GM12872 (cell line): ENCODE measurements at regions not wholly inside any gene's neighbourhood (a gene's known extent, or its start where the extent isn't known, plus 50 kb on each side); places are given as distances from the start of the nearest gene placed in this dataset.

Source experiments
- TF ChIP-seq, protein P1 (sequence below): IDR thresholded peaks from 3 replicates; pipeline ENCODE4 v1.5.1; 2011; ENCODE audit warnings: low read depth, mild to moderate bottlenecking, low read length, moderate library complexity; ENCODE audit not compliant: insufficient read depth

DNA sequence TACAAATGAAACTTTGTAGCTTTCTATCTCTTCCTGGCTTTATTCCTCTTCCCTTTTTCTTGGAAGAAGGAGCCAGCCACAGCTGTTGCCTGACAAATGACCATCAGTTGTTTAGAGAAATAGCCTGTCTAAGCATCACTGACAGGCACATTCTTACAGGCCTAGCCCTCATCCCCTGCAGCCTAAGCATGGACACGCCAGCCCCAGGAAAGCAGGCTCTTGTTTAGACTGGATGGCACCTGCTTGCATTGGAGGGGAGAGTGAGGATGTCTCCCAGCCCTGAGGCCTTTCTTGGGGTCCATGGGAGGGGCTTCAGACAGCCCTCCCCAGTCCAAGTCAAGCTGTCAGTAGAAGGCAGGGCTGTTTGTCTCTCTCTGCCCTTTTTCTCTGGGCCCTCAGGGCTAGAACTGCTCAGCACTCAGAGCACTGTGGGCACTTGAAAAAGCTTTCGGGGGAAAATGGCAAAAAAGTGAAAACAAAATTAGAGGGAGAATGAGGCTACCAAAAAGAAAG, 282.5 kb upstream of the PLXNA2 start:
- TF ChIP-seq, protein P1, sequence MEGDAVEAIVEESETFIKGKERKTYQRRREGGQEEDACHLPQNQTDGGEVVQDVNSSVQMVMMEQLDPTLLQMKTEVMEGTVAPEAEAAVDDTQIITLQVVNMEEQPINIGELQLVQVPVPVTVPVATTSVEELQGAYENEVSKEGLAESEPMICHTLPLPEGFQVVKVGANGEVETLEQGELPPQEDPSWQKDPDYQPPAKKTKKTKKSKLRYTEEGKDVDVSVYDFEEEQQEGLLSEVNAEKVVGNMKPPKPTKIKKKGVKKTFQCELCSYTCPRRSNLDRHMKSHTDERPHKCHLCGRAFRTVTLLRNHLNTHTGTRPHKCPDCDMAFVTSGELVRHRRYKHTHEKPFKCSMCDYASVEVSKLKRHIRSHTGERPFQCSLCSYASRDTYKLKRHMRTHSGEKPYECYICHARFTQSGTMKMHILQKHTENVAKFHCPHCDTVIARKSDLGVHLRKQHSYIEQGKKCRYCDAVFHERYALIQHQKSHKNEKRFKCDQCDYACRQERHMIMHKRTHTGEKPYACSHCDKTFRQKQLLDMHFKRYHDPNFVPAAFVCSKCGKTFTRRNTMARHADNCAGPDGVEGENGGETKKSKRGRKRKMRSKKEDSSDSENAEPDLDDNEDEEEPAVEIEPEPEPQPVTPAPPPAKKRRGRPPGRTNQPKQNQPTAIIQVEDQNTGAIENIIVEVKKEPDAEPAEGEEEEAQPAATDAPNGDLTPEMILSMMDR, result no peak

DNA sequence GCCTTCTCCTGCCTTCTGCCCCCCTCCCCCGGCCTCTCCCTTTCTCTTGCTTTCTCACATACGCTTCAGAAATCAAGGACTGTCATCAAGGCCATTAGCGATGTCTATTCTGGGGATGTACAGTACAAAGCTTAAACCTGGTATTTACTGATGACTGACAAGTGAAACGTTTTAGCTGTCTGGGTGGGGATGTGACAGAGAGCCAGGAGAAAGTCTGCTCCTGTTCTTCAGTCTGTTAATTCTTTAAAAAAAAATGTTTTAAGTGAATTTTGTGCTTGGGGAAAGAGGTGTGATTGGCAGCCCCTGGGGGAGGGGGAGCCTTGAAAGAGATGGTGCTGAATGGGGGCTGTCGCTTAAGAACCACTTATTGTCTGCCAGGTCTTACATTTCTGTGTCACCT, 283.0 kb upstream of the PLXNA2 start:
- TF ChIP-seq, protein P1, result no peak

DNA sequence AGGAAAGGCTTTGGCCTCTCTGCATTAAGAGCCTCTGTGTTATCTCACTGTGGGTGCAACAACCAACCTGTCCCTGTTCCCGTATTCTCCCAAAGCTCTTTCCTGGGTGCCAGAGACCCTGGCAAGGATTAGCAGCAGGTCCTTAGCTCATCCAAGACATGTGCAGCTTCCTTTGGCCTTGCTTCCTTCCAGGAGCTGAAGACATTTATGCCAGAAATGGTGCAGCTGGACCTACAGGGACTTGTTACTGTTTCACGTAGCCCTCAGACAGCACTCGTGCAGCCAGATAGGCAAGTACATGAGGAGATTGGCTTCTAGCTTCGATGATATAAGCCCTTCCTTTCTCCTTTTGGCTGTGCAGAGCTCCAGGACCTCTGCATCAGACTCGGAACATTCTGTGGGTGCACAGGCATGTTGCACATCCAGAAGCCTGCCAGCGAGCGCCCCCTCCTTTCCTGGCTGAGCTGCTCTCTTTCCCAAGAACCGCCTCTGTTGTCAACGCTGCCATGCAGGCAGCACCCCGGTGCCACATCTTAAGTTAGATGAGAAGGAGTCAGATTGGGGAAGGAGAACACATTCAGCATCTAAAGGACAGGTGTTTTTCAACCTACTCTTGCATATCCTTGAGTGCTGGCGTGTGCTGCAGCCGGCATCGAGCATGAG, 284.5 kb upstream of the PLXNA2 start:
- TF ChIP-seq, protein P1, result no peak

DNA sequence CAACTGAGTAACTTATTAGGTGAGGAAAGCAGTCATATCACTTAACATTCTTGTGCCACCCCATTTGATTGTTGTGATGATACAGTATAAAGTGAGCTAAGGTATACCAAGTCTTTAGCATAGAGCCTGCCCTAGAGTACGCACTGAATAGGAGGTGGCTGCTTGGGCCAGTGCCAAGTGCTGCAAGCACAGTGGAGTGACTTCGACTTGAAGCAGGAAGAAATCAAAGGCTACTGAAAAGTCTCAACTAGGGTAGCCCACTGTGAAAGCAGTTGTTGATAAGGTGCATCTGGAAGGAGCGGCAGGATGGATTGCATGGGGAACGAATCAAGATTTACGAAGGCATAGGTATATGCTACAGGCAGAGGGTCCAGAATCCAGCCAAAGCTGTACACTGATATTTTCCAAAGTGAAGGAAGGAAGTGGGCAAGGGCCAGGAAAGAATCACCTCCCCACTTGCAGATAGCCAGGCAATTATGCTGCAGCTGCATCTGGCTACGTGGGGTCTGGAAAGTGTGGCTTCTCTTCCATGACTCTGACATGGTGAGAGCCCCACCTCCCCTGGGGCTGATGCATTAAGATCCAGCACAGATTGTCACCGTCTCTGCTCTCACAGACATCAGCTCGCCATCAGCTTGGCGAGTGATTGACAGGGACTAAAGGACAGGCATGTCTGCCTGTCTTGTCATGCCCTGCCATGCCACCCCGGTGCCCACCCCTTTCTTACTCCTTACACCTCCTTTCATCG, 287.0 kb upstream of the PLXNA2 start:
- TF ChIP-seq, protein P1, result no peak

DNA sequence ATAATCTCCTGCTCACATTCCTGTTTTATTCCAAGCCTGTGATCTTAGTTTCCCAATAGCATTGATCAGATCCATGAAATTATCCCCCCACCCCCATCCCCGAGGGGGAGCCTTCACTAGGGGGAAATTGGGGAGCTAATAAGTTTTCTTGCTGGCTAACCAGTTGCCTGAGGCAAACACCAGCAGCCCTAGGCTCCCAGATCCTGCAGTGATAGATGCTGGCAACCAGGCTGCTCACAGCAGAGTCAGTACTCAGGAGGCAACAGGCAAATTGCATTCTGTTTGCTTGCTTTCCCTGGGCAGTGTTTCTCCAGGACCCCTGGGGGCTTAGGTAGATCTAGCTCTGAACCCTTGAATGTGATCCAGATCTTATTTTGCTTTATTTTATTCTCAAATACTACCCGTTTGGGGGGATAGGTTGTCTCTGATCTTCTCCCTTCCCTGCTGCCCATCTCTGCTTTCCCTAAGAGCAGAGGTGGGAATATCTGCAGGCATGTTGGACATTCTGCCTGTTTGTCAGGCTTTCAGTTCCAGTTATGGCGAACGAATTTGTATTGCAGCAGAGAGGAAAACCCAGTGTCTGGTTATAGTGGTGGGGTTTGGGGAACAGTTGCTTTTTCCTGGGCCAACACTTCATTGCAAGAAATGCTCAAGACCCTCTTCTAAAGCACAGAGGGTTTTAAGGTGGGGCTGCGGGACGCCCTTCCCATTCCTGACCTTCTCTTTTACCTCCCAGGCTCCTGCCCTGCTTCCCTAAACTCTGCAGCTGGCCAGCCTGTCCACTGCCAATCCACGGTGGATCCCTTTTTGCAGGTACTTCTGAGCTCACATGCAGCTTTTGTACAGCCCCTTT, 289.8 kb upstream of the PLXNA2 start:
- TF ChIP-seq, protein P1, result no peak

DNA sequence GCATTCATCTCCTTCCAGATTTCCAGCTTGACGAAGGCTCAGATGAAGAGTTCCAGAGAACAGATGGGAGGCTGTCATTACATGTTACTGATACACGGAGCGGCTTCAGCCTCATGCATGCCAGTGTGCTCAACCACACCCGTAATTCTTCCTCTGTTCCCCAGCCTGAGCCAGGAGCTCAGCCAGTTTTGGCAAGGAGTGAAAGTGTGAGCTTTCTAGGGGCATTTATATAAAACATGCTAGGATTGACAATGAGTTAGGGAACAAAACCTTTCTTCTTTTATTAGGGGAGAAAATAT, 290.4 kb upstream of the PLXNA2 start:
- TF ChIP-seq, protein P1, result no peak

DNA sequence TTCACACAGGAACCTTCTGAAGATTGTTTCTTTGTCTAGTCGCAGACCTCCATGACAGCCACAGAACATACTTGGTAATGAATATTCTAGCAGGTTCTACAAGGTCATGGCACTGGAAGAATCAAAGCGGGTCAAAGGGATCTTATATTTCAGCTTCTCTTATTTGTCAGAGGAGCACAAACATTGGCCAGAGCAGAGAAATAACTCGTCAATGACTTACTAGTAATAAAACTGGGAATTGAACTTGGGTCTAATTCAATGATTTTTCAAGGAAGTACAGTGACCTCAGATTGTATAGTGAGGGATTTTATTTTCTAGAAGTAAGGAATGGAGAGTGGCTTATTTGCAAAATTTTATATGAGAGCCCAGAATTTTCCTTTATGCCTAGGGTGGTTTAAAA, 290.8 kb upstream of the PLXNA2 start:
- TF ChIP-seq, protein P1, result no peak
